Calu3 (cell line): ENCODE measurements at regions not wholly inside any gene's neighbourhood (a gene's known extent, or its start where the extent isn't known, plus 50 kb on each side); places are given as distances from the start of the nearest gene placed in this dataset.

Experiments used
- BruUV-seq: library from RNA; stranded (reverse); fragments of 400-500 nt; replicated peaks from 2 replicates; lab custom pipeline; 2021; lab: Mats Ljungman, UMichigan
- CTCF ChIA-PET: fragments of 300-600 bp; sonication (Branson Sonifier 250); formaldehyde crosslinking; loops from one replicate; lab custom pipeline; 2022; ENCODE audit warnings: antibody characterized with exemption; lab: Charles Lee
- DNase-seq: peaks from one replicate; pipeline ENCODE4 v3.0.0; 2022
- H3K27ac Mint-ChIP-seq: one replicate; pipeline ENCODE4 v1.8.0; 2022; ENCODE audit warnings: mixed read lengths; ENCODE audit not compliant: unreplicated experiment
- H3K27me3 Mint-ChIP-seq: one replicate; pipeline ENCODE4 v1.8.0; 2022; ENCODE audit warnings: mixed read lengths; ENCODE audit not compliant: unreplicated experiment
- H3K36me3 Mint-ChIP-seq: one replicate; pipeline ENCODE4 v1.8.0; 2022; ENCODE audit warnings: mild to moderate bottlenecking, moderate library complexity, mixed read lengths; ENCODE audit not compliant: insufficient read depth, unreplicated experiment
- H3K4me1 Mint-ChIP-seq: one replicate; pipeline ENCODE4 v1.8.0; 2022; ENCODE audit warnings: mild to moderate bottlenecking, low read depth, mixed read lengths; ENCODE audit not compliant: unreplicated experiment
- H3K4me3 Mint-ChIP-seq: one replicate; pipeline ENCODE4 v1.8.0; 2022; ENCODE audit warnings: mild to moderate bottlenecking, low read depth, moderate library complexity, mixed read lengths; ENCODE audit not compliant: unreplicated experiment
- H3K9me3 Mint-ChIP-seq: one replicate; pipeline ENCODE4 v1.8.0; 2022; ENCODE audit warnings: low read depth, mixed read lengths; ENCODE audit not compliant: unreplicated experiment
- CTCF ChIP-seq: fragments of 200-600 bp; IDR thresholded peaks from one replicate; pipeline ENCODE4 v1.8.0; 2022; ENCODE audit warnings: antibody characterized with exemption; ENCODE audit not compliant: unreplicated experiment
- intact Hi-C: fragments of 100-400 bp; cut with micrococcal nuclease; formaldehyde crosslinking; loops from one replicate; pipeline ENCODE4 v1.10.0; 2022; ENCODE audit not compliant: unreplicated experiment

- H3K9me3 Mint-ChIP-seq, result no peaks in the 10 kb centered on the region
- no TSS peak for BruUV-seq
Measured at GRCh38 chr13:104645786-104646185, 1579.6 kb upstream of the SLC10A2 start.

GRCh38 chr13:104641309-104641708 is 1575.1 kb upstream of the SLC10A2 start:
- H3K36me3 Mint-ChIP-seq, result no peaks in the 10 kb centered on the region
- H3K4me3 Mint-ChIP-seq, result no peak overlapping the region
- no peak for DNase-seq
- CTCF ChIA-PET, result no interaction called here
- H3K27ac Mint-ChIP-seq, result no peak overlapping the region
- no TSS peak for BruUV-seq
- H3K4me1 Mint-ChIP-seq, result peaks cover 10% of the 10 kb centered on the region
- no peak for TF ChIP-seq CTCF
- H3K9me3 Mint-ChIP-seq, result no peaks in the 10 kb centered on the region
- intact Hi-C loops, result no loop called here
- H3K27me3 Mint-ChIP-seq, result no peaks in the 10 kb centered on the region

More at GRCh38 chr13:104645786-104646185, 1579.6 kb upstream of the SLC10A2 start:
- intact Hi-C loops, result no loop called here
- Mint-ChIP-seq H3K4me1 (peaks cover 10% of the 10 kb centered on the region), H3K36me3 (no peaks in the 10 kb centered on the region), H3K27ac (no peak overlapping the region), H3K27me3 (no peaks in the 10 kb centered on the region), H3K4me3 (no peak overlapping the region)
- DNase-seq, result no peak
- TF ChIP-seq CTCF, result no peak
- CTCF ChIA-PET, result no interaction called here

GRCh38 chr13:104635879-104636278 is 1569.7 kb upstream of the SLC10A2 start:
- H3K4me1 Mint-ChIP-seq, result no peaks in the 10 kb centered on the region
- no peak for DNase-seq
- no peaks in the 10 kb centered on the region for H3K36me3 Mint-ChIP-seq
- no peak overlapping the region for H3K27ac Mint-ChIP-seq
- no peaks in the 10 kb centered on the region for H3K9me3 Mint-ChIP-seq
- H3K4me3 Mint-ChIP-seq, result no peak overlapping the region
- intact Hi-C loops, result no loop called here
- BruUV-seq, result no TSS peak
- H3K27me3 Mint-ChIP-seq, result no peaks in the 10 kb centered on the region
- no peak for TF ChIP-seq CTCF
- CTCF ChIA-PET, result no interaction called here

GRCh38 chr13:104634016-104634415 is 1567.8 kb upstream of the SLC10A2 start:
- CTCF ChIA-PET, result no interaction called here
- intact Hi-C loops, result no loop called here
- no peaks in the 10 kb centered on the region for H3K9me3 Mint-ChIP-seq
- H3K36me3 Mint-ChIP-seq, result no peaks in the 10 kb centered on the region
- H3K4me1 Mint-ChIP-seq, result no peaks in the 10 kb centered on the region
- no TSS peak for BruUV-seq
- no peak for TF ChIP-seq CTCF
- no peak overlapping the region for H3K4me3 Mint-ChIP-seq
- no peak for DNase-seq
- H3K27me3 Mint-ChIP-seq, result no peaks in the 10 kb centered on the region
- H3K27ac Mint-ChIP-seq, result no peak overlapping the region
